Stimulated activated CD4-positive, alpha-beta T cell treated with anti-CD3 and anti-CD28 coated beads, Interleukin-1b, Interleukin-23, amount 100 ng/mL, for 48 hours (primary cell): ENCODE measurements at regions not wholly inside any gene's neighbourhood (a gene's known extent, or its start where the extent isn't known, plus 50 kb on each side); places are given as distances from the start of the nearest gene placed in this dataset.

Source experiments
- DNase-seq: peaks from one replicate; pipeline ENCODE4 v3.0.0-alpha.2; 2020

DNA sequence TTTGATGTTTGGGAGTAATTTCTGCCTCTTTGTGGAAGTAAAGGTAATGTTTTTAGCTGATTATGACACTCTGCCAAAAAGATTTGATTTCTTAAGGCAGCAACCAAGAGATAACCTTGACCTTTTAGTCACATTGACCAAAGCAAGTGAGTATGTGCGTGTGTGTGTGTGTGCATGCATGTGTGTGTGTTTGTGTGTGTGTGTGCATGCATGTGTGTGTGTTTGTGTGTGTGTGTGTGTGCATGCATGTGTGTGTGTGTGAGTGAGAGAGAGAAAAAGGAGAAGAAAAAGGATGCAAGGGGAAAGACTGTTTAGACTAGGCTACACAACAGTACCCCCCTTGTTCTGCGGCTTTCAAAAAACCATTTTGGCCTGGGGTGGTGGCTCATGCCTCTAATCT is 88.1 kb upstream of the NPVF start:
- no peak for DNase-seq

DNA sequence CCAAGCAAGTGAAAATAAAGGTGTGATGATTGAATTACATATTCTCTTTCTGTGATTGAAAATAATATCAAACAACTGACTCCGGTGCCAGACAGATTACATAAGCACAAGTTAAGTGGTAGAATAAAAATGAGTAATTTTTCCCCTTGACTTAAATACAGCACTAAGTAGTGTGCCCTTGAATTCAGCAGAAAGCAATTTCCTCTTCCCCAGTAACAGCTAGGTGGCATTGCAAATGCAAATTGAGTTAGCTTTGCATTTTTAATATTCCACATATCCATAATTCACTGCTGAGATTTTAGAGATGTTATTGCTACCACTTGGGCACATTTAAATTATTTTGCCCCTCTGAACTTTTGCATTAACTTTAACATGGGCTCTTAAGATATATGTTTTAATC is 89.8 kb upstream of the NPVF start:
- DNase-seq: no peak

DNA sequence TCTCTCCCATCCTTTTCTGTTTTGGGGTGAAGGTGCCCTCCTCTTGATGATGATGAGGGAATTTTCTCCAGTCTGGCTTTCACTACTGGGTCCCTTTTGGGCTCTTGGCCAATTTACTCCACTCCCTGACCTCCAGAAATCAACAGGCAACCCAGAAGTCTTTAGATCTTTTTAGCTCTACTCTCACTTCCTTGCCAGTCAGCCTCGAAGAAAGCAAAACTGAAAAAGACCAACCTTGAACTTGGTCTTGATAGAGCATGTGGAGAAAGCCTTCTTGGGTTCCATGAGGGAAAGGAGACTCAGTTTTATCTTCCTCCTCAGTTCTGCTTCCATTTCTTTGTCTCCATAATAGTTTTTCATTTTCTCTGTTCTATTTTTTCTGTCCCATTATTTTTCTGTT is 91.4 kb upstream of the NPVF start:
- DNase-seq: no peak

DNA sequence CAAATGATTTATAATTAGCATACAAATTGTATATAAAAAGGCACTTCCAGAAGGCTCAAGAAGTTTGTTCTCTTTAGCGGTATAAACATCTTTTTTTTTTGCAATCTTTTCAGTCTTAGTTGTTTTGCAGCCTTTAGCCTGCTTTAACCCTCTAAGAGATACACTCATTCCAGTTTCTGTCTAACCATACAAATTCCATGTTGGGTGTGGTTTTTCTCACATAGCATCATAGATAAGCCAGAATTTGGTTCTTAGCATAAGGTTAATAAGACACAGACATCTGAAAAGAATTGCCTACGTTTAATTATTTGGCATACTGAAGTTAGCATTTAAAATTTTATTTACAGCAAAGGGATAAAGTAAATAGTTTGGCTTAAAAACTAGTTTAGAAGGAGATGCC is 92.5 kb upstream of the NPVF start:
- no peak for DNase-seq

DNA sequence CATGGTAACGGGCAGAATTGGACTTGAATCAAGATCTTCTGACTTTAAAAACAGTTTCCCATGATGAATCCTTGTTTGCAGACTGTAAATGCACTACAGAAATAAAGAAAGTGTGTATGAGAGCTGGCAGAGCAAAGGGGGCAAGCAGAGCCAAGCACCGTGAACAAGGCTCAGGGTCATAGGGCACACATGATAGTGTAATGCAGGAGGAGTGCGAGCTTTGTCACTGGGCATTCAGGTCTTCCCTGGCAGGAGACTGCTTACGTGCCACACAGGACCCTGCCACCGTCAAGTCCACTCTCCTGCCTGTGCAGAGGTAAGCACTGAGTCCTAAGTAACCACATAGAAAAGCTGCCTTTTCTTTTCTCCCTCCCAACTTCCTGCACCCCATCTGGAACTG is 93.1 kb upstream of the NPVF start:
- no peak for DNase-seq

DNA sequence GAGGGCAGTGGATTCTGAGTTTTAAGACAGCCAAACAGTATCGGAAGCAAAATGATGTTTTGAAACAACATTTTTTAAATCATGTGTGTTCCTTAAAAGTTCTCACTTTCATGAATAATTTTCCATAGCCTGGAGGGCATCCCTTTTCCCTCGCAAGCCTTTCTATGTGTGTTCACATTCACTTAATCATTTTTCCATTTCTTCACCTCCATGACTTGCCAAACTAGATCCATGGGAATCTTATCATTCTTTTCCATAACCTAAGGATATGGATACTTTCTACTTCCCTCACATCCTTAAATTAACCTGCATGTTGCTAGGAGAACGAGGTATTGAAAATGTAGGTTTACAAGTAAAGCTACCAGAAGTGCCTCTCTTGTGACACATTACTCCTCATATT is 94.2 kb upstream of the NPVF start:
- DNase-seq: no peak

DNA sequence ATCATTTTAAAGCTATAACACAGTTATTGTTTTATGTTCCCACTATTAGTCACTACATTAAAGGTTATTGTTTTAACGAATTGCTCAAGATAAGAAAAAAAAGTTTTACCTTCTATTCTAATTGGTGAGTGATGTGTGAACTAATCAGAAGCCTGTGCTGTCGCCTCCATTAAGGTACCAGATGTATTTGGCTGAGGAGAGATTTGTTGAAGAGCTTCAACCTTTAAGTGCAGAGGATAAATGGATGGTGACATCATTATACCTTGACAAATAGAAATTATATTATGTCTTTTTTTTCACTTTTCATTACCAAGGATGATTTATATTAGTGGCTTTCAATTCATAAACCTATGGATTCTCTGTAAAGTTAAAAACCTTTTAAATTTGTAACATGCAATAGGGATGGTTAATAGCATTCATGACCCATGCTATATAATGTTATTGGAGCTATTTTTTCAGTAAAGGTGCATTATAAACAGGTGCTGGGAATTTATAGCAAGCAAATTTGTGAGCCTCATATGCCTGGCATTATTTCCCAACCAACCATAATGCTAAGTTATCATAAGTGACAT is 97.0 kb upstream of the NPVF start:
- DNase-seq: no peak

DNA sequence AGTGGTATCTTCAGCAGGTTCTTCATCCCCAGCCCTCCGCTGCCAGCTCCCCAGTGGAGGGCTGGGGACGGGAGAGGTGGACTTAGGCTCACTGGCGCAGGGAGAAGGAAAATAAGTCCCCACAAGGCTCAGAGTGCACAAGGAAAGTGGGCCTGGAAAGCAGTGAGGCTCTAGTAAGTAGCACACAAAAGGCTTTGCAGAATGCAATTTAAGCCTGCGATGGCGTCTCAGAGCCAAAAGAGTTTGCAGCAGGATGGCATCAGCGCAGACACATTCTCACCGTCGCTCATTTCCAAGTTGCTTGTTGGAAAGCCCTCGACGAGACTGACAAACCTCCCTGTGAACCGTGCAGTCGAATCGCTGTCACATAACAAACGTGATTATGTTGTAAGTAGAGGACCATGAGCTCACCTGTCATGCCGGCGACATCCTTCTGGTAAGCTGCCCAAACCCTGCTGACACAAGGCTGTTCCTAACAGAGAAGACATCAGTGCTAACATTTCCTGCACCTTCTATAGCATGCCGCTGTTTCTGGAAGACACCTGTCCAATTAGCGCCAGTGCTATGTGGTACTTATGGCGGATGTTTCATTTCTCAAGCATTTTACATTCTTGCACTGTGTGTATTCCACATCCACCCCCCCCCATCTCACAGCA is 98.3 kb upstream of the NPVF start:
- DNase-seq: no peak

DNA sequence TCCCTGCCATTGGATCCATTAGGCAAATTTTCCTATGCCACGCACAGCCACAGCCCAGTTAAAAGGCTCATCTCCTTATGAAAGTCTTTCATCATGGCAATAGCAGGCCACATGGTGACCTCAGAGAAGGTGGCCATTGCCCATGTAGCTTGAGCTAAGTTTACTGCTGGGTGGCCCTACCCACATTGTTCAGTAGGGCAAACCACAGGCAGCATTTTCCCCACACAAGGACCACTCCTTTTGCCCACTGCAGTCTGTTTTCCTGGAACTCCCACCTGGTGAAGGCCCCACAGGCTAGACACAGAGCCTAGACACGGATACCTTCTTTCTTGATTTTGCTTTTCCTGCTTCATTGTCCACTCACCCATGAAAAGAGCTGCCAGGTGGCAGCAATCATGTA is 101.5 kb upstream of the NPVF start:
- no peak for DNase-seq

DNA sequence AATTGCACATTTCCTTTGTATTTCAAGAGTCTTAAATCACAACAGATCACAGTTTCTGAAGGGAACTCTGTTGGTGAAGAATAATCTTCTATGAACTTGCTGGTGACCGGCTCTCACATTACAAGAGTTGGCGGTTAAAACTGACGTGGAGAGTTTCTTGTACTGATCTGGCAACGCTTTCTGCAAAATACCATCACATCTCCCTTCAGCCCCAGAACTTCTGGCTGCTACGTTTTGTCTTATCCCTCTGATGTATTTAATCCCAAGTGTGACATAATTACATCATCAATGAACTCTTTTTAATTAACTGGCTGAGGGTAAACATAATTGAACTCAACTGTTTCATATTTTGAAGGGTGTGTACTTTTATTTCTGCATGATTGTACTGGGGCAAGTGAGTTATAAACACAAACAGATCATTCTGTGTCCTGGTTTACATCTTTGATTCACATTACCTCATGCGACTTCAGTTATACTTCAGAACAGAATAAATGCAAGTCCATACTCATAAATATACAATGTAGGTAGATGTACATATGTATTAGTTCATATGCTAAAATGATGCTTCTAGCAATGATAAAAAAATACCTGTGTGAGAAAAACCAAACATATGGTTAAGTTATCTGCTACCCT is 105.1 kb upstream of the NPVF start:
- DNase-seq: no peak

DNA sequence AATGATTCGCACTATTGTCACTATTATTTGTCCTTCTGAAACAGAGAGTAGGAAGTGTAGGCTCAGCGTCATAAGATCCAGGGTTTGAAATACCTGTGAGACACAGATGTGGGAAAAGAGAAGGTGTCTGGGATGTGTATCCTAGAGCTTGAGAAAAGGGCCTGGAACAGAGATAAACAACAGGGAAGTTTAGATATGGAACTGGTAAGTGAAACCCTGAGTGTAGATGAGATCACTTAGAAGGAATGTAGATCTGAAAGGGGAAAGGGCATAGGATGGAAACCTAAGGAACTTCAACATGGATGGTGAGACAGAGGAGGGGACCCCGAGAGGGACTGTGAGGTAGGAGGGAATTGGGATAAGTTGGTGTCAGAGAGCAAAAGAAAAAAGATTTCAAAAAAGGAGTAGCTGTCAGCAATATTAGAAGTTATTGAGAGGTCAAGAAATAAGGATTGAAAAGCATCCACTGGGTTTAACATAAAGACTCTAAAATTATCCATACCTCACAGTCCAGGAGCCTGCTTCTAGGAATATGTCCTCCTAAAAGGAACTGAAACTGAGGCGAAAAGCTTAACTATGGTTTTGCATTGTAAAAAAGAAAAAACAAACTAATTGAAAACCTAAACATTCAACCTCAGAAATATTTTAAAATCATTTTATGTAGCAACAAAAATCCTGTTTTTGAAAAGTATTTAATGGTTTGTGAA is 119.2 kb upstream of the NPVF start:
- no peak for DNase-seq

DNA sequence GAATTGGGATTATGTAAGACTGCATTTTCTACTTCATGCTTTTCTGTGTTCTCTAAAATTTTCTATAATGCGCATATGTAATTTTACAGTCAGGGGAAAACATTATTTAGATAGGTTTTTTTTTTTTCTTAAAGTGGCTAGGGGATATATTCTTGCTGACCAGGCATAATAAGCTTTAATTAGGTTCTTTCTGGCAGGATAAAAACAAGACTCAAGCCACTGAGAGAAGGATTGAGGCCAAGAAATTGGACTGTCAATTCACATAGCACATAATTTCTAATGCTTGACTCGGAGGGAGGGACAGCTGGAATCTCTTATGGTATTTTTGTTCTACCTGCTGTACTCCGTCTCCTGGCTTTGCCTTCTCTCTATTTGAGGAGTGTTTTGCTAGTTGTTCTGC is 119.8 kb upstream of the NPVF start:
- no peak for DNase-seq

DNA sequence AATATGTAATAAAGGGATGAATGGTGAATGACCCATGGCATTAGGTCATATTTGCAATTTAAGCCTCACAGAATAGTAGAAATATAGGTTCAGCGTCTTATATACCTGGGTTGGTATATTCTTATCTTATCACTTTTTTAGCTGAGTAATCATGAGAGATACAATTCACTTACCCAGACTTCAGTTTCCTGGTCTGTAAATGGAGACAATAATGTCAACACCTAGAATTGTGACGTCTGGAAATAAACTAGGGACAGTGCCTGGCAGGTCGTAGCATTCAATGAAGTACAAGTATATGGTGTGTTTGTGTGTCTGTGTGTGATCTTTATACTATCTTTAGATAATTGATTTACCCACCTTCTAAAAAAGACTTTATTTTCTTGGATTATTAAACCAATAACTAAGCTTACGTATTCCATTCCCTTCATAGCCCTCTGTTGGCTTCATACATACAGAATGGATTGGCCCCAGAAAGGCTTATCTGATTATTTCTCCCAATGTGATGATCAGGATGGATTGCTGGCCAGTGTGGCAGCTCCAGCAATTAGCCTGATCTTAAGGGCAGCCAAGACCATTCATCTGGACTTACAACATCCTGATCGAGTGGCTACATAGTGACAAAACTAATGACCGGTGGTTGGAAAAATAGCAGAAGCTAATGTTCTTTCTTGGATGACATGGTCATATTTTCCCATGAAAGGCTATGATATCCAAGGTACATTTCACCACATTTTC is 121.2 kb upstream of the NPVF start:
- DNase-seq: no peak

DNA sequence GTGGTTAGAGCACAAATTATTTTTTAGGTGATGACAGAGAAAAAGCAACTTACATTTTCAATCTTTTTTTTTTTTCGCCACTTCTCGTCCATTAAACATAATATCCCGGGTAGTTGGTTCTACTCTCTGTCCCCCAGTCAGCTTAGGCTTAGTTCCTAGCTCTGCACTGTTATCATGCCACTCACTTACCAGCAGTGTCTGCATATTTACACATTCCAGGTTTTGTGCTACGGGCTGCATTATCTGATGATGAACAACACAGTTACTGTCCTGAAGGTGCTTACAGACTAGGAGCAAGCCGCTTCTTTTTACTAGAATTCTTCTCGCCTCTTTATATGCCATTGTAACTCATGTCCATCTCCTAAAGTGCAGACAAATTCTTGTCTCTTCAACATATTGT is 121.8 kb upstream of the NPVF start:
- no peak for DNase-seq

DNA sequence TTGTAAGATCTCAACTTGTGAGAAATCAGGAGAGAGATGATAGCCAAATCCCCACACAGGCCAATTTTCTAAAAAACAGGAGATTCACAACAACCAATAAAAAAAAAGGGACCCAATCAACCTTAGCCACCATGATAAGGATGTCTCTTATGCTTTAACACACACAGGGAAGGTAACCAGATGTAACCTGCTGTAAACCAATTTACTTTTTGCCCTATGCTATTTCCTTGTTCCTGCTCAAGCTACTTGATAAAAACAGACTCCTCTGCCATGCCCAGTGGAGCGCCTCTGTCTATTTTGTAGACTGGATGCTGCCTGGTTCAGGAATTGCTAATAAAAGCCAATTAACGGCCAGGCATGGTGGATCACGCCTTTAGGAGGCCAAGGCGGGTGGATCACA is 123.5 kb upstream of the NPVF start:
- no peak for DNase-seq

DNA sequence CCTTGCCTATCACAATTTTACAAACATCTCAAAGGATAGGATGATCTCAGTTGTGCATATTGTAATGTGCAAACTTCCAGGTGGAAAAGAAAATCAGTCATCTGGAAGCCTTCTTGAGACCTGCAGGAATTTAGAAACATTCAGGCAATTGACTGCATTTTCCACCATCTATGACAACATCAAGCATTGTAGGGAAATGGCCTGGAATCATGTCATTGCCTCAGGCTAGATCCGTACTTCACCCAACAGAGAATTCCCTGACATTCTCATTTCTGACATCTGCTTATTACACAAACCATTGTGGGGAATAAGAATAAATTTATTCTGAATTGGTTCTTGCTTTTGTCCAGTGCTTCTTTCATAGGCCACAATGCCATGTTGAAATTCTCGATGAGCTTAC is 124.9 kb upstream of the NPVF start:
- DNase-seq: no peak

DNA sequence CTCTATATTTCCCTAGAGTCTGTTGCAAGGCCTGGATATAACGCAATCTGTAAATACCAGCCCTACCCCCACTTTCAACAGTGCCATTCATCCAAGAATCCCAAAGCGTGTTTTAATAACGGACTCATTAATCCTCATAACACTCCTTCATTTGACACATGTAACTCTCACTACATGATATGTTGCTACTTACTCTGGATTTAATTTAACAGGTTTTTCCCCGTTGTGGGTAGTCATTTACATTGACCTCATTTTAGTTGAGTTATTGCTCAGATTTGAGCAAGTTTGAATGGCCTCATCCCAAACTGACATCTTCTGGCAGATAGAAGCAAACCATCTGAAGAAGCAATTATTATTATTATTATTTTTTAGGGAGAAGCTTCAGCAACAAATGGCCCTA is 125.4 kb upstream of the NPVF start:
- no peak for DNase-seq

DNA sequence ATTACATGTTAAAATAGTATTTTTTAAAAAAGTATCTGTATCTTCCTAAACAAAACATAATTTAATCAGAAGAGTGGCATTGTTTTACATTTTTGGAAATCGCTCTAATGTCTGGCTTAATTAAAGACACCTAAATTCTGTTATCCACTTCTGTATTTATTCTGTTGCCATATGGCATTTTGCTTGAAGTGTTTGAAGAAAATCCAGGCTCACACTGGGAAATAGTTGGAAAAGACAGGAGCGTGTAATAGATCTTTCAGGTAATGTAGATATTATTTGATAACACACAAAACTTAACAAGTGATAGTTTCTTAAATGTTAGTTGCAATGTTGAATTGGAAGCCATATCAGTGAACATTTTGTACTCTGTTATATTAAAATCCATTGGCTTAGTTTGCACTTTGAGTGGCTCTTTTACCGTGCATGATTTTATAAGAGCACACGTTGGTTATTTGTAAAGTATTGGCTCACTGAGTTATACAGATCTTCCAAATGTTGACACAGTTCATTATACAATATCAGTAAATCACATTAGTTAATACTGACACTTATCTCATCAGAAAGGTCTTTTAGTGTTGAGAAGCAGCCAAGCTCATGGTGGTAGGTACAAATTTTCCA is 128.4 kb upstream of the NPVF start:
- DNase-seq: no peak

DNA sequence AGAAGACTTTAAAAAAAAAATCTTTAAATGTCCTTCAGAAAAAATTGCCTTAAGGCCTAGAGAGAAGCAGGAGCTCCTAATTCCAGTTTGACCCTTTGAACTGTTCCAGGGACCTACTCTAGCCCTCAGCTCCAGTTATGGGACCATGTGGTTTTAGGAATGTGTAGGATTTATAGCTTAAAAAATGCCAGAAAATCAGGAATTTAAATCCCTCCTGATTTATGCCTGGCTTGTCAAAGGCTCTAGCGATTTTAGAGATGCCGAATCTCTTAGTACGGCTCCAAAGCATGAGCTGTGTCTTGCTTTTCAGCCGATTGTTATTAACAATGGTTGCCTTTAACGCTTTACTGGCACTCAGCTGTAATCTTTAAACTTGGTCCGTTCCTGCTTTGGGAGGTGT is 130.6 kb upstream of the NPVF start:
- no peak for DNase-seq

DNA sequence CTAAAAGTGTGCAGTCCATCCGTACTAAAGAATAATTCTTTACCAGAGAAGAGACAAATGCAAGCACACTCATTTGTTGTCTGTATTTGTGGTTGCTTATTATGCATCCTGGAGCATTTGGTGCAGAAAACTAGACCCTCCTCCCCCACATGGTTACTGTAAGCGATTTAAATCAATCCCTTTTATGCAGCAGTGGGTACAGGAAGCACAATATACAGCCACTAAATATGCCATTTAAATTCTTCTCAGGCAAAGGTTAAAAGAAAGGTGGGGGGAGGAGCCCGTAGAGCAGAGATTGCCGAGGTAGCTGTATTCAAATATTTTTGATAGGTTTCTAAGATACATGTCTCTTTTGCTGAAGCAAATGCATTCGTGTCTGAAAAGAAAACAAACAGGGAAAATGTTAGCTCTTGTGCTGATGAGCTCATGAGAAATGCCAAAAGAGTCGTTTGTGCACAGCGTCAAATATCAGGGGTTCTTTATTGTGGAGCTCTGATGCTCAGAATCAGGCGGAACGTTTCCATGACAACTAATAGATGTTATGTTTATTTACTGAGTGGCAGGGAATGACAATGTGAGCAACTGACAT is 131.3 kb upstream of the NPVF start:
- DNase-seq: no peak

DNA sequence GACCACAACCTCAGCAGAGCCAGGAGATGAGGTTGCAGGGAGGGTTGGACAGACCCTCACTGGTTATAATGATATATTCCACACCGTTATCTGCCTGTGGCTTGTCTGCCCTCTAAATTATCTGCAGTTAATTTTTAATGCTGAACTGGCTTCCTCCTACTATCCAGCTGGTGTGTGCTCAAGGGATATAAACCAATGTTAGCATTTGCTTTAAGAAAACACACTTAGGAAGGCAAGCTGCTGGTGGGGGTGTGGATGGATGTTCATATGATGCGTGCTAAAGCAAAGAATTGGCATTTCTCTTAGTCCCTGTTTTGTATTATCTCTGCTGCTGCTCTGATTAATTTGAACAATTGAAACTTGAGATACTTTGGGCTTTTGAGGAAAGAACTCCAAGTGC is 132.2 kb upstream of the NPVF start:
- DNase-seq: no peak

DNA sequence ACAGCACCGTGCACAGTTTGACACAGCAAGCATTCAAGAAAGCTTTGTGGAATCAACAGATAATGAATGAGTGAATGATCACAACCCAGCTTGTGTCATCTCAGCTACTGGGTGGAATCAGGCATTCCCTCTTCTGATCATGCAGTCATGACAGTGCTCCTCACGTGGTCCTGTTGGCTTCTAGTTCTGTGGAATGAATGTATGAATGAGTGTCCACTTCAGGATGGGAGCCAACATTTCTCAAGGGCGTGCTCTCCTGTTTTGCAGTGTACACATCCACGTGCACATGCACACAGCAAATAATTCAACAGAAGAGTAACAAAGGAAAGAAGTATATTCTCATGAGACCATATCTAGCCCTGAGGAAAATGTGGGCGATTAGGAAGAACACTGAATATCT is 133.1 kb upstream of the NPVF start:
- DNase-seq: no peak

DNA sequence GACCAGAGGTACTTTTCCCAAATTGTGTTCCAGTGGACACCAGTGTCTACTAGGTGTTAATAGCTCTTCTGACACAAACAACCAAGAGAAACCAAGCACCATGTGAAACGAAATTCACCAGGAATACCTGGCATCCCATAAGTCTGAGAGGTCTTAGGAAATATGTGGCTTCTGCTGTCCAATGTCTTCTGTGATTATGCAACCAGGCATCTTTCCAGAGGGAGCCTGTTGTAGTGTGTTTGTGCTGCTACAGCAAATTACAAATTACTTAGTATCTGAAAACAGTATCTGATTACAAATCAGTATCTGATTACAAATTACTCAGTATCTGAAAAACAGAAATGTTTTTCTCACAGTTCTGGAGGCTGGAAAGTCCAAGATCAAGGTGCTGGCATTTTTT is 133.6 kb upstream of the NPVF start:
- DNase-seq: no peak
